22Rv1 (cell line): ENCODE measurements at regions not wholly inside any gene's neighbourhood (a gene's known extent, or its start where the extent isn't known, plus 50 kb on each side); places are given as distances from the start of the nearest gene placed in this dataset.

Source experiments
- H3K27ac ChIP-seq: fragments of 450-650 bp; 2 replicates; pipeline ENCODE4 v1.5.1; 2017
- CTCF ChIP-seq: fragments of 450-650 bp; IDR thresholded peaks from 2 replicates; pipeline ENCODE4 v1.5.1; 2017; ENCODE audit warnings: mild to moderate bottlenecking
- ZFX ChIP-seq: fragments of 450-650 bp; IDR thresholded peaks from 2 replicates; pipeline ENCODE4 v1.6.1; 2017; ENCODE audit warnings: antibody characterized with exemption, borderline replicate concordance

- no peak overlapping the region for H3K27ac ChIP-seq
- no peak for TF ChIP-seq CTCF
- no peak for TF ChIP-seq ZFX
Observed at GRCh38 chr2:184540246-184540789, 58.0 kb upstream of the ZNF804A start.

GRCh38 chr2:184541591-184541990 lies 56.7 kb upstream of the ZNF804A start:
- H3K27ac ChIP-seq: no peak overlapping the region
- TF ChIP-seq ZFX (no peak), CTCF (no peak)

GRCh38 chr2:184543832-184544231 lies 54.5 kb upstream of the ZNF804A start:
- H3K27ac ChIP-seq: no peak overlapping the region
- TF ChIP-seq ZFX (no peak), CTCF (no peak)
